CD4-positive, alpha-beta memory T cell (primary cell): ENCODE measurements at regions not wholly inside any gene's neighbourhood (a gene's known extent, or its start where the extent isn't known, plus 50 kb on each side); places are given as distances from the start of the nearest gene placed in this dataset.

Source experiments
- CTCF ChIA-PET: fragments of 350-600 bp; sonication (Branson Sonifier 250); formaldehyde crosslinking; loops from one replicate; lab custom pipeline; 2021; ENCODE audit warnings: inconsistent platforms; ENCODE audit not compliant: partially characterized antibody; lab: Charles Lee
- POLR2A ChIA-PET: fragments of 350-600 bp; sonication (Branson Sonifier 250); formaldehyde crosslinking; loops from one replicate; lab custom pipeline; 2021; ENCODE audit not compliant: partially characterized antibody; lab: Charles Lee
- DNase-seq, 5 donors: peaks; one replicate each; pipeline versions ENCODE4 v3.0.0 to v3.0.0-alpha.2; 2020 to 2022; ENCODE audit warnings: mixed read lengths in 1 of 5
- H3K27ac ChIP-seq: one replicate; pipeline ENCODE4 v1.7.0; 2013; ENCODE audit warnings: low read depth, low read length
- H3K27me3 ChIP-seq: 2 replicates; pipeline ENCODE4 v1.7.0; 2013; ENCODE audit warnings: mild to moderate bottlenecking, low read length, moderate library complexity; ENCODE audit not compliant: insufficient read depth
- H3K36me3 ChIP-seq: 2 replicates; pipeline ENCODE4 v1.7.0; 2013; ENCODE audit warnings: mild to moderate bottlenecking, low read length, moderate library complexity; ENCODE audit not compliant: insufficient read depth
- H3K4me1 ChIP-seq: 2 replicates; pipeline ENCODE4 v1.7.0; 2013; ENCODE audit warnings: mild to moderate bottlenecking, low read length, moderate library complexity; ENCODE audit not compliant: insufficient read depth
- H3K4me3 ChIP-seq, 2 donors: one replicate each; pipeline ENCODE4 v1.7.0; 2013; ENCODE audit warnings: low read length in 2 of 2, mild to moderate bottlenecking in 1 of 2
- H3K9me3 ChIP-seq, 2 donors: one replicate each; pipeline ENCODE4 v1.7.0; 2013; ENCODE audit warnings: low read length in 2 of 2, control low read depth in 1 of 2; ENCODE audit not compliant: control insufficient read depth in 1 of 2
- H3K27ac Mint-ChIP-seq, 7 donors: one replicate each; pipeline ENCODE4 v1.8.0; 2020 to 2021; ENCODE audit warnings: mixed read lengths in 7 of 7, mild to moderate bottlenecking in 6 of 7, inconsistent platforms in 3 of 7, moderate library complexity in 3 of 7
- H3K27me3 Mint-ChIP-seq, 2 donors: one replicate each; pipeline ENCODE4 v1.8.0; 2020 to 2021; ENCODE audit warnings: mixed read lengths in 2 of 2
- H3K36me3 Mint-ChIP-seq, 2 donors: one replicate each; pipeline ENCODE4 v1.8.0; 2020 to 2021; ENCODE audit warnings: mixed read lengths in 2 of 2, inconsistent platforms in 1 of 2, mild to moderate bottlenecking in 1 of 2
- H3K4me1 Mint-ChIP-seq, 4 donors: one replicate each; pipeline ENCODE4 v1.8.0; 2020 to 2021; ENCODE audit warnings: mixed read lengths in 4 of 4, mild to moderate bottlenecking in 1 of 4
- H3K4me3 Mint-ChIP-seq, 8 donors: one replicate each; pipeline ENCODE4 v1.8.0; 2020 to 2021; ENCODE audit warnings: mixed read lengths in 8 of 8, mild to moderate bottlenecking in 7 of 8, moderate library complexity in 6 of 8, inconsistent platforms in 3 of 8
- H3K9me3 Mint-ChIP-seq, 8 donors: one replicate each; pipeline ENCODE4 v1.8.0; 2020 to 2021; ENCODE audit warnings: mixed read lengths in 8 of 8, mild to moderate bottlenecking in 5 of 8, inconsistent platforms in 3 of 8, moderate library complexity in 1 of 8
- intact Hi-C: fragments of 100-400 bp; cut with micrococcal nuclease; formaldehyde crosslinking; loops from one replicate; pipeline ENCODE4 v1.15.1; 2023

DNA sequence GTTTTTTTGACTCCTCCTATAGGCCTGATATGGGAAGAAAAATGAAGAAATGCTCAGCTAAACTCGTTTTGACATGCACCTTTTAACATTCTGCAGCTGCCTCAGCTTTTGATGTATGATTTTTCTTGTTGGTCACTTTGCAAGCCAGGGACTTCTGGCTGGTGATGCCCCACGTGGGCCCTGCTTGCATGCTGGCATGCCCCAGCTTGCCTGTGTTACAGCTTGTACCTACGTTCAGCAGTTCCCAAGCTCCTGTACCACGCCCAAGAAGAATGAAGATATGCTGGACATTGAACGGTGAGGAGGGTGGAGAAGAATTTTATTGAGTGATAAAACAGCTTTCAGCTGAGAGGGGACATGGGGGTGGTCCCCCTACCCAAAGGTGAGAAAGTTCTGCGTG is 245.6 kb upstream of the FZD8 start:
- no peak for DNase-seq
- peaks cover 0 to 1% of the 10 kb centered on the region in 2 donors for H3K27me3 Mint-ChIP-seq
- H3K9me3 Mint-ChIP-seq, result peaks cover 0 to 13% (median 0%) of the 10 kb centered on the region in 8 donors
- POLR2A ChIA-PET, result no interaction called here
- Histone ChIP-seq H3K27ac (no peak overlapping the region), H3K36me3 (no peaks in the 10 kb centered on the region), H3K27me3 (no peaks in the 10 kb centered on the region), H3K9me3 (no peaks in the 10 kb centered on the region), H3K4me1 (no peaks in the 10 kb centered on the region), H3K4me3 (no peak overlapping the region)
- no peaks in the 10 kb centered on the region for H3K4me1 Mint-ChIP-seq
- H3K36me3 Mint-ChIP-seq, result no peaks in the 10 kb centered on the region
- CTCF ChIA-PET, result no interaction called here
- intact Hi-C loops, result no loop called here
- H3K27ac Mint-ChIP-seq, result no peak overlapping the region
- no peak overlapping the region for H3K4me3 Mint-ChIP-seq

DNA sequence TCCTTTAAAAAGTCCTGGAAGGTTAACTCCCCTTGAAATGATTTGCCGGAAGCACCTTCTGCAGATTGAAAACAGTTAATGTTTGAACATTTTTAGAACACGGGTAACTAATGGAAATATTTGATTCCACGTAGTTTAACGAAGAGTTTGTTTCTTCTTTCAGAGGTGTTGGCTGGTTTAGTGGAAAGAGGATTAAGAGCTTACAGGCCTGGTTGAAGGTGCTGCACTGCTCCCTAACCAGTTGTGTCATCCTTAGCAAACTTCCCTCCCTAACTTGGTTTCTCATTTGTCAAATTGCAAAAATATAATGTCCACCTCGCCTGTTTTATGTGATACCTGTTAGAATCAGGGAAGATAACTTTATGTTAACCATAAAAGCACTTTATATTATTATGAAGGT is 243.0 kb upstream of the FZD8 start:
- intact Hi-C loops, result no loop called here
- POLR2A ChIA-PET, result no interaction called here
- Histone ChIP-seq H3K4me1 (no peaks in the 10 kb centered on the region), H3K27ac (no peak overlapping the region), H3K36me3 (no peaks in the 10 kb centered on the region), H3K4me3 (no peak overlapping the region), H3K27me3 (no peaks in the 10 kb centered on the region), H3K9me3 (no peaks in the 10 kb centered on the region)
- H3K4me3 Mint-ChIP-seq, result no peak overlapping the region
- peaks cover 0 to 13% (median 0%) of the 10 kb centered on the region in 8 donors for H3K9me3 Mint-ChIP-seq
- no peak for DNase-seq
- peaks cover 0 to 1% of the 10 kb centered on the region in 2 donors for H3K27me3 Mint-ChIP-seq
- CTCF ChIA-PET, result no interaction called here
- no peak overlapping the region for H3K27ac Mint-ChIP-seq
- no peaks in the 10 kb centered on the region for H3K36me3 Mint-ChIP-seq
- no peaks in the 10 kb centered on the region for H3K4me1 Mint-ChIP-seq

GRCh38 chr10:35884657-35885071 is 242.6 kb upstream of the FZD8 start:
- no peaks in the 10 kb centered on the region for H3K36me3 Mint-ChIP-seq
- H3K4me1 Mint-ChIP-seq, result no peaks in the 10 kb centered on the region
- intact Hi-C loops, result no loop called here
- no peak overlapping the region for H3K4me3 Mint-ChIP-seq
- DNase-seq, result no peak
- H3K9me3 ChIP-seq, result no peaks in the 10 kb centered on the region
- no peak overlapping the region for H3K4me3 ChIP-seq
- no peaks in the 10 kb centered on the region for H3K36me3 ChIP-seq
- ChIA-PET CTCF (no interaction called here), POLR2A (no interaction called here)
- no peak overlapping the region for H3K27ac ChIP-seq
- peaks cover 0 to 13% (median 0%) of the 10 kb centered on the region in 8 donors for H3K9me3 Mint-ChIP-seq
- H3K27me3 ChIP-seq, result no peaks in the 10 kb centered on the region
- H3K4me1 ChIP-seq, result no peaks in the 10 kb centered on the region
- H3K27me3 Mint-ChIP-seq, result peaks cover 0 to 1% of the 10 kb centered on the region in 2 donors
- no peak overlapping the region for H3K27ac Mint-ChIP-seq

DNA sequence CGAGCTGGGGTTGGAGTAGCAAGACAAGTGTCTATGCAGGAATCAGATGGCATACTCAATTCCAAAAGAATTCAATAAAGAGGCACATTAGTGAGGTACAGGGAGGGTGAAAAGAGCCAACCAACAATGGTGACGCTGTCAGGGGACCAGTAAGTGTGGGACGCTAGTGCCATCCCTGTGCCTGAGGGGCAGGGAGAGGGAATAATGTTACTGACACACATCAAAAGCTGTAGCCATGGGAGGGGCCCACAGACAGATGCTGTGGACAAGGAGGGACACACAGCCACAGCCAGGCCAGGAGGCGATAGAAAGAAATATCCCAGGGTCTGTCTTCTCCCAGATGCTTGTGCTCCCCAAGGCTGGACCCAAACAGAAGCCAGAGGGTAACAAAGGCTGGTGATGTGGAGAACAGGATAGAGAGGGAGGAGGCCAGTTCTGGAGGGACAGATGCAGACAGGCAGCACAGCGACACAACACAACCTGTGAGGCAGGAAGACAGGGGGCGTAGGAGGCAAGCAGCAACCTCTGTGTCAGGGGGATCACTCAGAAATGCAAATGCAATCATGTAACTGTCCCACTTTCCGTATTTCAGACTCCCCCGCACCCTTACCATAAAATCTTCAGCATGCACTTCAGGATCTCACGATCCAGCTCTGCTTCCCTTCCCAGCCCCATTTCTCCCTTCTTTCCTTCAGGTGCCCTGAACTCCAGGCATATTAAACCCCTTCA is 240.5 kb upstream of the FZD8 start:
- Histone ChIP-seq H3K9me3 (no peaks in the 10 kb centered on the region), H3K4me3 (no peak overlapping the region), H3K27me3 (no peaks in the 10 kb centered on the region), H3K4me1 (no peaks in the 10 kb centered on the region), H3K27ac (no peak overlapping the region), H3K36me3 (no peaks in the 10 kb centered on the region)
- Mint-ChIP-seq H3K9me3 (peaks cover 0 to 5% (median 0%) of the 10 kb centered on the region in 8 donors), H3K4me3 (peak overlapping the region in 1 of 8 donors; percentile 1), H3K27ac (no peak overlapping the region), H3K27me3 (no peaks in the 10 kb centered on the region), H3K4me1 (no peaks in the 10 kb centered on the region), H3K36me3 (no peaks in the 10 kb centered on the region)
- intact Hi-C loops, result no loop called here
- DNase-seq, result no peak
- ChIA-PET POLR2A (no interaction called here), CTCF (no interaction called here)

- Histone ChIP-seq H3K27ac (no peak overlapping the region), H3K36me3 (no peaks in the 10 kb centered on the region), H3K4me3 (no peak overlapping the region), H3K4me1 (no peaks in the 10 kb centered on the region), H3K27me3 (no peaks in the 10 kb centered on the region), H3K9me3 (no peaks in the 10 kb centered on the region)
- H3K27me3 Mint-ChIP-seq, result no peaks in the 10 kb centered on the region
- H3K27ac Mint-ChIP-seq, result no peak overlapping the region
- H3K9me3 Mint-ChIP-seq, result peaks cover 0 to 5% (median 0%) of the 10 kb centered on the region in 8 donors
- POLR2A ChIA-PET, result no interaction called here
- intact Hi-C loops, result no loop called here
- H3K4me3 Mint-ChIP-seq, result no peak overlapping the region
- H3K36me3 Mint-ChIP-seq, result no peaks in the 10 kb centered on the region
- H3K4me1 Mint-ChIP-seq, result no peaks in the 10 kb centered on the region
- no peak for DNase-seq
- CTCF ChIA-PET, result no interaction called here
Observed at GRCh38 chr10:35881320-35881719, 239.2 kb upstream of the FZD8 start.

GRCh38 chr10:35876248-35876647 is 234.2 kb upstream of the FZD8 start:
- Histone ChIP-seq H3K36me3 (no peaks in the 10 kb centered on the region), H3K4me3 (no peak overlapping the region), H3K27me3 (no peaks in the 10 kb centered on the region), H3K9me3 (no peaks in the 10 kb centered on the region), H3K4me1 (no peaks in the 10 kb centered on the region), H3K27ac (no peak overlapping the region)
- CTCF ChIA-PET, result no interaction called here
- Mint-ChIP-seq H3K36me3 (no peaks in the 10 kb centered on the region), H3K27me3 (no peaks in the 10 kb centered on the region), H3K4me3 (no peak overlapping the region), H3K9me3 (peaks cover 0 to 15% (median 3%) of the 10 kb centered on the region in 8 donors), H3K27ac (no peak overlapping the region), H3K4me1 (no peaks in the 10 kb centered on the region)
- intact Hi-C loops, result no loop called here
- no peak for DNase-seq
- POLR2A ChIA-PET, result no interaction called here

GRCh38 chr10:35875016-35875676 is 233.1 kb upstream of the FZD8 start:
- Mint-ChIP-seq H3K27me3 (no peaks in the 10 kb centered on the region), H3K36me3 (no peaks in the 10 kb centered on the region), H3K4me3 (no peak overlapping the region), H3K27ac (peak overlapping the region in 1 of 7 donors; percentile 48), H3K9me3 (peaks cover 0 to 21% (median 5%) of the 10 kb centered on the region in 8 donors), H3K4me1 (no peaks in the 10 kb centered on the region)
- H3K4me3 ChIP-seq, result no peak overlapping the region
- DNase-seq, result no peak
- H3K27me3 ChIP-seq, result no peaks in the 10 kb centered on the region
- H3K4me1 ChIP-seq, result no peaks in the 10 kb centered on the region
- H3K36me3 ChIP-seq, result no peaks in the 10 kb centered on the region
- ChIA-PET POLR2A (no interaction called here), CTCF (no interaction called here)
- no peak overlapping the region for H3K27ac ChIP-seq
- intact Hi-C loops, result no loop called here
- H3K9me3 ChIP-seq, result no peaks in the 10 kb centered on the region
